NT2/D1 (cell line): ENCODE measurements at regions not wholly inside any gene's neighbourhood (a gene's known extent, or its start where the extent isn't known, plus 50 kb on each side); places are given as distances from the start of the nearest gene placed in this dataset.

Source experiments
- SUZ12 ChIP-seq: IDR thresholded peaks from 2 replicates; pipeline ENCODE4 v1.6.1; 2011; ENCODE audit not compliant: insufficient read length, insufficient read depth; ENCODE audit errors: extremely low read depth
- YY1 ChIP-seq: IDR thresholded peaks from 2 replicates; pipeline ENCODE4 v1.6.1; 2011; ENCODE audit not compliant: insufficient read length, insufficient read depth
- ZNF274 ChIP-seq: IDR thresholded peaks from 2 replicates; pipeline ENCODE4 v1.6.1; 2011; ENCODE audit warnings: mild to moderate bottlenecking, low read depth, low read length

DNA sequence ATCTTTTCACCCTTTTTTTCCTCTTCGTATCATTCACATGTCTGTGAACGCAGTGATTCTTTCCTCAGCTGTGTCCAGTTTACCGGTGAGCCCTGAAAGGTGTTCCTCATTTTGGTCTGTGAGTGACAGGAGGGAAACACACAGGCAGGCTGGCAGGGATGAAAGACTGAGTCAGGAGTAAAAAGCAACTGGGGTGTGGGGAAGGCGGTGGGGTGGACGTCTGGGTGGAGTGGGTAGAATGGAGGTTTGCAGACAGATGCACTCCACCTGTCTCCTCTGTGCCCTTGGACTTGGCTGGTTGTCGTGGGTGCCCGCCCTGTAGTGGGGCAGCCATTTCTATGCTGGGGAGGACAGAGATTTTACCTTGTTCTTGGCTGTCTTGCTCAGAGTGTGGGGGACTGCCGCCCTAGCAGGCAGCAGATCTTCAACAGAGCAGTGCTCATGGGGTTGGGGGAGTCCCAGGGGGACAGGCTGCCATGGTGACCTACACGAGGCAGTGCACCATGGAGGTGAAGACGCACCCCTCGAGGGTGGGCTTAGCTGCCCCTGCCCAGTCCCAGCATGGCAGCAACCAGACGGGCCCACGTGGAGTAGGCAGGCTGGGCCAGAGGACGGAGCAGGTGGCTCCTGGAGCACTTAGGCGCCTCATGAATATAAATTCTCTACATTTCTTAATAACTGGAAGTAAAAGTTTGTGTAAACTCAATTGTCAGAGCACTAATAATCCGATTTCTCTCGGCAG, 603.7 kb downstream of the TBC1D22A start:
- TF ChIP-seq SUZ12 (no peak), ZNF274 (no peak), YY1 (no peak)
